ENCODE measurements at regions not wholly inside any gene's neighbourhood (a gene's known extent, or its start where the extent isn't known, plus 50 kb on each side); places are given as distances from the start of the nearest gene placed in this dataset.

GRCh38 chr10:131775833-131776232, 125.0 kb upstream of the PPP2R2D start:
- Histone ChIP-seq H3K9me3 (ENCODE audit: control insufficient read depth, insufficient read depth, low read length) (peaks cover 29% of the 10 kb centered on the region), H3K27me3 (ENCODE audit: control insufficient read depth, insufficient read depth, low read length) (no peaks in the 10 kb centered on the region), H3K27ac (ENCODE audit: low read length) (no peak overlapping the region), H3K4me1 (ENCODE audit: control insufficient read depth, insufficient read depth, low read length) (peaks cover 6% of the 10 kb centered on the region), H3K36me3 (ENCODE audit: control insufficient read depth, insufficient read depth, low read length) (no peaks in the 10 kb centered on the region), H3K4me3 (ENCODE audit: low read length) (no peak overlapping the region)
- Mint-ChIP-seq H3K9me3 (peaks cover 10 to 14% of the 10 kb centered on the region in 2 donors), H3K36me3 (peaks cover 9% of the 10 kb centered on the region), H3K27me3 (ENCODE audit: low read depth in 2 of 2) (peaks cover 0 to 2% of the 10 kb centered on the region in 2 donors), H3K4me1 (no peaks in the 10 kb centered on the region), H3K27ac (no peak overlapping the region), H3K4me3 (no peak overlapping the region)
- 88% methylated on average over 11 of the region's 11 CpGs for WGBS (ENCODE audit: insufficient coverage)
- TF ChIP-seq CTCF (IDR thresholded peaks at IDR 0.05): no peak
- ATAC-seq (no peak), DNase-seq (no peak)
- intact Hi-C loops (cut with micrococcal nuclease): no loop called here

GRCh38 chr10:131776496-131776895, 124.3 kb upstream of the PPP2R2D start:
- no peak overlapping the region for H3K4me3 Mint-ChIP-seq
- H3K36me3 Mint-ChIP-seq: peaks cover 9% of the 10 kb centered on the region
- no peak for TF ChIP-seq CTCF (IDR thresholded peaks at IDR 0.05)
- H3K27ac Mint-ChIP-seq: no peak overlapping the region
- 91% methylated on average over 10 of the region's 11 CpGs for WGBS (ENCODE audit: insufficient coverage)
- Histone ChIP-seq H3K9me3 (ENCODE audit: control insufficient read depth, insufficient read depth, low read length) (peaks cover 29% of the 10 kb centered on the region), H3K4me3 (ENCODE audit: low read length) (no peak overlapping the region), H3K27me3 (ENCODE audit: control insufficient read depth, insufficient read depth, low read length) (no peaks in the 10 kb centered on the region), H3K27ac (ENCODE audit: low read length) (no peak overlapping the region), H3K4me1 (ENCODE audit: control insufficient read depth, insufficient read depth, low read length) (peaks cover 6% of the 10 kb centered on the region), H3K36me3 (ENCODE audit: control insufficient read depth, insufficient read depth, low read length) (no peaks in the 10 kb centered on the region)
- no peaks in the 10 kb centered on the region for H3K4me1 Mint-ChIP-seq
- peaks cover 10 to 14% of the 10 kb centered on the region in 2 donors for H3K9me3 Mint-ChIP-seq
- no peak for DNase-seq
- no peak for ATAC-seq
- intact Hi-C loops (cut with micrococcal nuclease): no loop called here
- H3K27me3 Mint-ChIP-seq (ENCODE audit: low read depth in 2 of 2): peaks cover 0 to 2% of the 10 kb centered on the region in 2 donors

DNA sequence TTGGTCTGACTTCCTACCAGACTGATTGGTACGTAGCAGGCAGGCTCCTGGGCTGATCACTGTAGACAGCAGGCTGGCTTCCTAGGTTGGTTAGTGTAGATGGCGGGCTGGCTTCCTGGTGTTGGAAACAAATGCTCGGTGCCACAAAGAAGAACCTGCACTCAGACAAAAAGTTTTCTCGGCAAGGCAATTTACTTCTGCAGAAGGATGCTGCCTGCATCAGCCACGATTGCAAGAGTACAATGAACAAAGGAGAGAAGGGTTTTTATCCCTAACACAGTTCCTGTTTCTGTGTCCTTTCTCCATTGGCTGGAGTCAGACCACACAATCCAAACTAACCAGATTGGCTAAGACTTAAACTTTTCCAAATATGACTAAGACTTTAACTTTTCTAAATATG, 123.6 kb upstream of the PPP2R2D start:
- no peaks in the 10 kb centered on the region for H3K36me3 ChIP-seq (ENCODE audit: control insufficient read depth, insufficient read depth, low read length)
- no peak overlapping the region for H3K4me3 Mint-ChIP-seq
- no peak overlapping the region for H3K27ac ChIP-seq (ENCODE audit: low read length)
- 94% methylated on average over 5 of the region's 5 CpGs for WGBS (ENCODE audit: insufficient coverage)
- H3K27me3 ChIP-seq (ENCODE audit: control insufficient read depth, insufficient read depth, low read length): no peaks in the 10 kb centered on the region
- H3K4me1 Mint-ChIP-seq: no peaks in the 10 kb centered on the region
- TF ChIP-seq CTCF (IDR thresholded peaks at IDR 0.05): no peak
- no peak for DNase-seq
- H3K27ac Mint-ChIP-seq: no peak overlapping the region
- ATAC-seq: no peak
- peaks cover 9% of the 10 kb centered on the region for H3K36me3 Mint-ChIP-seq
- H3K9me3 ChIP-seq (ENCODE audit: control insufficient read depth, insufficient read depth, low read length): peaks cover 29% of the 10 kb centered on the region
- peaks cover 10 to 14% of the 10 kb centered on the region in 2 donors for H3K9me3 Mint-ChIP-seq
- no peak overlapping the region for H3K4me3 ChIP-seq (ENCODE audit: low read length)
- intact Hi-C loops (cut with micrococcal nuclease): no loop called here
- H3K27me3 Mint-ChIP-seq (ENCODE audit: low read depth in 2 of 2): peaks cover 2 to 6% of the 10 kb centered on the region in 2 donors
- H3K4me1 ChIP-seq (ENCODE audit: control insufficient read depth, insufficient read depth, low read length): peaks cover 6% of the 10 kb centered on the region

DNA sequence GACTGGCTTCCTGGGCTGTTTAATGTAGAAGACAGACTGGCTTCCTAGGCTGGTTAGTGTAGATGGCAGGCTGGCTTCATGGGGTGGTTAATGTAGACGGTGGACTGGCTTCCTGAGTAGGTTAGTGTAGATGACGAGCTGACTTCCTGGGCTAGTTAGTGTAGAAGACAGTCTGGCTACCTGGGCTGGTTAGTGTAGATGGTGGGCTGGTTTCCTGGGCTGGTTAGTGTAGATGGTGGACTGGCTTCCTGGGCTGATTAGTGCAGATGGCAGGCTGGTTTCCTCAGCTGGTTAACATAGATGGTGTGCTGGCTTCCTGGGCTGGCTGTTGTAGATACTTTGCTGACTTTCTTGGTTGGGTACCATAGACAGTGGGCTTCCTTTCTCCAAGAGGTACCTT, 122.9 kb upstream of the PPP2R2D start:
- Histone ChIP-seq H3K36me3 (ENCODE audit: control insufficient read depth, insufficient read depth, low read length) (no peaks in the 10 kb centered on the region), H3K9me3 (ENCODE audit: control insufficient read depth, insufficient read depth, low read length) (peaks cover 29% of the 10 kb centered on the region), H3K4me1 (ENCODE audit: control insufficient read depth, insufficient read depth, low read length) (peaks cover 6% of the 10 kb centered on the region), H3K27ac (ENCODE audit: low read length) (no peak overlapping the region), H3K27me3 (ENCODE audit: control insufficient read depth, insufficient read depth, low read length) (no peaks in the 10 kb centered on the region), H3K4me3 (ENCODE audit: low read length) (no peak overlapping the region)
- no peak overlapping the region for H3K4me3 Mint-ChIP-seq
- H3K27ac Mint-ChIP-seq: no peak overlapping the region
- no peaks in the 10 kb centered on the region for H3K4me1 Mint-ChIP-seq
- peaks cover 9% of the 10 kb centered on the region for H3K36me3 Mint-ChIP-seq
- peaks cover 10 to 14% of the 10 kb centered on the region in 2 donors for H3K9me3 Mint-ChIP-seq
- 88% methylated on average over 2 of the region's 2 CpGs for WGBS (ENCODE audit: insufficient coverage)
- DNase-seq (no peak), ATAC-seq (no peak)
- intact Hi-C loops (cut with micrococcal nuclease): no loop called here
- H3K27me3 Mint-ChIP-seq (ENCODE audit: low read depth in 2 of 2): peaks cover 2 to 9% of the 10 kb centered on the region in 2 donors
- TF ChIP-seq CTCF (IDR thresholded peaks at IDR 0.05): no peak

Data from natural killer cell (primary cell).